Activated CD4-positive, alpha-beta memory T cell treated with anti-CD3 and anti-CD28 coated beads, Interleukin-2, amount 10 ng/mL, durations not matched to agents 7 days and 5 days (primary cell): ENCODE measurements at regions not wholly inside any gene's neighbourhood (a gene's known extent, or its start where the extent isn't known, plus 50 kb on each side); places are given as distances from the start of the nearest gene placed in this dataset.

Experiments used
- CTCF ChIA-PET: fragments of 350-600 bp; sonication (Branson Sonifier 250); formaldehyde crosslinking; loops from one replicate; lab custom pipeline; 2021; ENCODE audit warnings: antibody characterized with exemption, inconsistent platforms; lab: Charles Lee
- POLR2A ChIA-PET: fragments of 350-600 bp; sonication (Branson Sonifier 250); formaldehyde crosslinking; loops from one replicate; lab custom pipeline; 2021; ENCODE audit warnings: antibody characterized with exemption; lab: Charles Lee
- DNase-seq: peaks from one replicate; pipeline ENCODE4 v3.0.0-alpha.2; 2020
- H3K27ac Mint-ChIP-seq: one replicate; pipeline ENCODE4 v1.8.0; 2021; ENCODE audit warnings: mild to moderate bottlenecking, mixed read lengths
- H3K27me3 Mint-ChIP-seq: one replicate; pipeline ENCODE4 v1.8.0; 2021; ENCODE audit warnings: mixed read lengths
- H3K36me3 Mint-ChIP-seq: one replicate; pipeline ENCODE4 v1.8.0; 2021; ENCODE audit warnings: low read depth, mixed read lengths
- H3K4me1 Mint-ChIP-seq: one replicate; pipeline ENCODE4 v1.8.0; 2021; ENCODE audit warnings: mixed read lengths
- H3K4me3 Mint-ChIP-seq: one replicate; pipeline ENCODE4 v1.8.0; 2021; ENCODE audit warnings: mild to moderate bottlenecking, mixed read lengths
- H3K9me3 Mint-ChIP-seq: one replicate; pipeline ENCODE4 v1.8.0; 2021; ENCODE audit warnings: mixed read lengths

DNA sequence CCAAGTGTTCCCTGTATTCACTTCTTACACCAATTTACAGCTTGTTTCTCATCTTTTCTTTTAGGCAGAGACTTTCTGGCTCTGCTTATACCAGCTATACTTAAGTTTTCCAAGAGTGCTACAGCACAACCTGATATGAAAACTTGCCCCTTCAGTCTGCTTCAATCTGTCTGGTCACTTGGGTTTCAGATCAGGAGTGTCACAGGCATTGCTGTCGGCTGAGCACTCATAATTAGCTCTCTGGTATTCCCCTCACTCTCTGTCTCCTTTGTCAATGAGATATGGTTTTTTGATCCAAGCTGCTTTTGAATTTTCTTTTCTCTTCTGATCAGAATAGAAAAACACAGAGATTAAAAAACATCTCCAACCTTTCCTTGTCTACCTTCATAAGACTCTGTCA lies 194.9 kb upstream of the UMPS start:
- Mint-ChIP-seq H3K4me1 (no peaks in the 10 kb centered on the region), H3K9me3 (no peaks in the 10 kb centered on the region), H3K36me3 (no peaks in the 10 kb centered on the region), H3K4me3 (no peak overlapping the region), H3K27me3 (peaks cover 31% of the 10 kb centered on the region), H3K27ac (no peak overlapping the region)
- DNase-seq, result no peak
- ChIA-PET POLR2A (no interaction called here), CTCF (no interaction called here)

DNA sequence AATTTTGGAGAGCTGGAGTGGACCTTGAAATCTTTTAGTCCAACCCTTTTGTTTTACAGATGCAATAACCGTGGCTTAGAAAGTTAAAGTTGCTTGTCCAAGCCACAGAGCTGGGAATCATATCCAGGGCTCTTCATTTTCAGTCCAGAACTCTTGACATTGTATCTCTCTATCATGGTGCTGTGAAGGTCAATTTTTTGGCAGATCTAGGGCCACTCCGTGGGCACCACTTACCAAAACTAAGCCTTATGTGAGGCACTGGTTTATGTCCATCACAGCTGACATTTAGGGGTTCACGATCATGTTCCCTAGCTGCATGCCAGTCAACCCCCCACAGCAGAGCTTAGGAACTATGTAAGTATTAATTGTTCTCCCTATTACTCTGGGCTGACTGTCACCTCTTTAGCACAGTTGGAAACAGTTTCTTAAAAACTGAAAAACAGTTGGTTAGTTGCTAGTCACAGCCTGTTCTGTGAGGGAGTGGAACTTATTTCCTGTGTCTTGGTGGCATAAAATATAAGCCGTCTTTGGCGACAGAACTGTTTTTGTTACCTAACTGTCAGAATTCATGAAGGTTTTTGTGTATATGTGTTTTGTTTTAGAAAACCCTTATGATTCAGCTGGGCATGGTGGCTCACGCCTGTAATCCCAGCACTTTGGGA lies 189.6 kb upstream of the UMPS start:
- no peak for DNase-seq
- no peaks in the 10 kb centered on the region for H3K9me3 Mint-ChIP-seq
- no peaks in the 10 kb centered on the region for H3K4me1 Mint-ChIP-seq
- H3K36me3 Mint-ChIP-seq, result no peaks in the 10 kb centered on the region
- ChIA-PET CTCF (interaction anchor here (0.7 to 1.4 kb wide), 3 partner anchors 10 to 17 kb away, joined by 3 to 4 read pairs (median 3); no protein-coding TSS in a partner anchor), POLR2A (no interaction called here)
- H3K27ac Mint-ChIP-seq, result no peak overlapping the region
- no peak overlapping the region for H3K4me3 Mint-ChIP-seq
- peaks cover 13% of the 10 kb centered on the region for H3K27me3 Mint-ChIP-seq

DNA sequence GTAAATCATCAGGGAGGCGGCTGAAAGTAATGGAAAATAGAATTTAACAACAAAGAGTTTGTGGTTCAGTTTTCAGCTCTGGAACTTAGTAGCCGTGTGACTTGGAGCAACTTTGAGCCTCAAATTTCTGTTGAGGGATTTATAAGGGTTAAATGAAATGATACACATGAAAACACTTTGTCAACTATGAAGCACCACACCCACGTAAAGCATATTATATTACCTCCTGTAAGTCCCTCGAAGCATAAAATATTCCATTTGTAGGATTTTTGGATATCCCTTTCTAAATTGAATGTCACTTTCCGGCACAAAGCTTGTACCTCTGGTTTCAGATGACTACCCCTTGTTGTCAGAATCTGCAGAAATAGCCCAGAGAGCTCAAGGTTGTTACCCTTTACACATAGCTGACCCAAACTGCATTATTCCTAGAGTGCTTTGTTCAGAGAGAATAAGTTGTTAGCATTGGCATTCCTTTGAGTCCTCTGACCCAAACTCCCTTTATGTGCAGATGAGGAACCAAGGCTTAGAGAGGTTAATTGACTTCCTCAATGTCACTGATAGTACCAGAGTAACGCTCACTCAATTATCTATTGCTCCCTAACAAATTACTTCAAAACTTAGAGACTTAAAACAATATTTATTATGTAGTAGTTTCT lies 187.9 kb upstream of the UMPS start:
- H3K27ac Mint-ChIP-seq, result no peak overlapping the region
- peaks cover 19% of the 10 kb centered on the region for H3K27me3 Mint-ChIP-seq
- no peak overlapping the region for H3K4me3 Mint-ChIP-seq
- DNase-seq, result no peak
- H3K36me3 Mint-ChIP-seq, result no peaks in the 10 kb centered on the region
- no peaks in the 10 kb centered on the region for H3K9me3 Mint-ChIP-seq
- ChIA-PET POLR2A (no interaction called here), CTCF (no interaction called here)
- H3K4me1 Mint-ChIP-seq, result no peaks in the 10 kb centered on the region

DNA sequence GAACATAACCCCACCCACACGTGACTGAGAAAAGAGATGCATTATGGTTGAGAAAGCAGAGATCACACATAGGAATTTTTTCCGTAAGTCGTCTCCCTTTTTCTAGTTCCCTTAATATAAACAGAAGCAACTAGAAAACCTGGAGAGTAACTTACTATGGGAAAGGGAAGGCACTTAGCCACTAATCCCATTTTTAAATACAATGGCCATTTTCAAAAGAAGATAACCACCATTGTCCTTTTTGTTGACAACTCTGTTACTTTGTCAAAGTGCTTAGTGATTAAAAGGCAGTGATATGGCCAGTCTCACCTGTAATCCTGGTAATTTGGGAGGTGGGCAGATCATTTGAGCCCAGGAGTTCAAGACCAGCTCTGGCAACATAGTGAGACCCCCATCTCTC lies 184.4 kb upstream of the UMPS start:
- ChIA-PET POLR2A (no interaction called here), CTCF (no interaction called here)
- no peaks in the 10 kb centered on the region for H3K36me3 Mint-ChIP-seq
- DNase-seq, result no peak
- H3K27ac Mint-ChIP-seq, result no peak overlapping the region
- no peak overlapping the region for H3K4me3 Mint-ChIP-seq
- peaks cover 37% of the 10 kb centered on the region for H3K27me3 Mint-ChIP-seq
- H3K9me3 Mint-ChIP-seq, result no peaks in the 10 kb centered on the region
- H3K4me1 Mint-ChIP-seq, result no peaks in the 10 kb centered on the region

DNA sequence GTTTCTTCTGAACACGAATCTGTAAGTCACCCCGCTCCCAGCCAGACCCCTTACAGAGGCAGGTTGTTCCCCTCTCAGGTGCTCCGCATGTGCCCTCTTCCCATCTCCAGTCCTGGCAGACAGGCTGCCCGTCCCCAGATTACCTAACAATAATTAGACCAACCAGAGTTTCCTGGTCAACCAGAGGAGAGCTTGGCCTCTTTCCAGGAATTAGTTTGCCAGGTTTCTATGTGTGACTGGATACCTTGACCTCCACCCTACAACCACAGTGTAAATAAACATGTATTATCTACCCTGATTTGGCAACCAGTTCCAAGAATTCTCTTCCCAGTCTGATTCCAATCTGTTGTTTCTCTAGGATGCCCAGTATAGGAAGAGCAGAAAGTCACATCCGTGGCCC lies 178.0 kb upstream of the UMPS start:
- Mint-ChIP-seq H3K4me3 (no peak overlapping the region), H3K27me3 (peaks cover 60% of the 10 kb centered on the region), H3K4me1 (peaks cover 13% of the 10 kb centered on the region), H3K9me3 (no peaks in the 10 kb centered on the region), H3K27ac (no peak overlapping the region), H3K36me3 (no peaks in the 10 kb centered on the region)
- ChIA-PET CTCF (no interaction called here), POLR2A (no interaction called here)
- no peak for DNase-seq

DNA sequence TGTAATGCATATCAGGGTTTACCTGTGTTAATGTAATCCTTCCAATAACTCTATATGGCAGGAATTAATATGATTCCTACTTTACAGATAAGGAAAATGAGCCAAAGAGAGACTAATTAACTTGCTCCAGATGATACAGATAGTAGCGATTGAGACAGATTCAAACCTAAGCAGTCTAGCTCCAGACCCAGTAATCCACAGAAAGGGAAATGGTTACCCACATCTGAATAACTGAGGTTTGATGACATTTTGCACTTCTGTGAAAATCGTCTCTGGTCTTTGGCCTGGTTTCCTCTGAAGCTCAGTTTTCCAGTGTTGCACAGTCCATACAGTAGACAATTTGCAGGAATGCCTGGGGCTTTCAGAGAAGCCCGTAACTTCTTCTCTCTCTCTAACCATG lies 177.1 kb upstream of the UMPS start:
- H3K27me3 Mint-ChIP-seq, result peaks cover 64% of the 10 kb centered on the region
- CTCF ChIA-PET, result interaction anchor here (0.8 to 1.7 kb wide), 2 partner anchors 10 to 135 kb away, joined by 5 to 8 read pairs; no protein-coding TSS in a partner anchor

DNA sequence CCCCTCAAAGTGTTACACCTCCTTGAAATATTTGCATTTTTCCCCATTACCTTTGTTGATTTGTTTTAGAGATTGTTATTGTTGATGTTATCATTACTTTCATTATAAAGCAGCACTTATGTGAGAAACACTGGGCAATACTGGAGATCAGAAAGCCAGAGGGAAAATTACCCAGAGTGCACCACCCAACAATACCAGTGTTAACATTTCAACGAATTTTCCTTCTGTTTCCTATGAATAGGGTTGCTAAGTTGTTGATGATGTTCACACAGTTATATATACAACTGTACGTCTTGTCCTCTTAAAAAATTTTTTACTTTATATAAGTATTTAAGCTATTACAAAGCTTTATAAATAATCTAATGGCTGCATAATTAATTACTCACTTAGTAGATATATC lies 173.6 kb upstream of the UMPS start:
- Mint-ChIP-seq H3K4me3 (no peak overlapping the region), H3K27ac (no peak overlapping the region), H3K27me3 (peaks cover 61% of the 10 kb centered on the region), H3K4me1 (peaks cover 13% of the 10 kb centered on the region), H3K9me3 (no peaks in the 10 kb centered on the region), H3K36me3 (no peaks in the 10 kb centered on the region)
- POLR2A ChIA-PET, result no interaction called here
- CTCF ChIA-PET, result interaction anchor here (0.6 to 1.0 kb wide), 2 partner anchors 16 to 356 kb away, joined by 3 read pairs; no protein-coding TSS in a partner anchor
- no peak for DNase-seq

More for the DNA sequence above, 177.1 kb upstream of the UMPS start:
- H3K9me3 Mint-ChIP-seq, result no peaks in the 10 kb centered on the region
- H3K4me3 Mint-ChIP-seq, result no peak overlapping the region
- H3K27ac Mint-ChIP-seq, result no peak overlapping the region
- no peak for DNase-seq
- POLR2A ChIA-PET, result interaction anchor here (0.7 kb wide), 1 partner anchor 87 kb away, joined by 3 read pairs; no protein-coding TSS in a partner anchor
- no peaks in the 10 kb centered on the region for H3K36me3 Mint-ChIP-seq
- peaks cover 13% of the 10 kb centered on the region for H3K4me1 Mint-ChIP-seq

DNA sequence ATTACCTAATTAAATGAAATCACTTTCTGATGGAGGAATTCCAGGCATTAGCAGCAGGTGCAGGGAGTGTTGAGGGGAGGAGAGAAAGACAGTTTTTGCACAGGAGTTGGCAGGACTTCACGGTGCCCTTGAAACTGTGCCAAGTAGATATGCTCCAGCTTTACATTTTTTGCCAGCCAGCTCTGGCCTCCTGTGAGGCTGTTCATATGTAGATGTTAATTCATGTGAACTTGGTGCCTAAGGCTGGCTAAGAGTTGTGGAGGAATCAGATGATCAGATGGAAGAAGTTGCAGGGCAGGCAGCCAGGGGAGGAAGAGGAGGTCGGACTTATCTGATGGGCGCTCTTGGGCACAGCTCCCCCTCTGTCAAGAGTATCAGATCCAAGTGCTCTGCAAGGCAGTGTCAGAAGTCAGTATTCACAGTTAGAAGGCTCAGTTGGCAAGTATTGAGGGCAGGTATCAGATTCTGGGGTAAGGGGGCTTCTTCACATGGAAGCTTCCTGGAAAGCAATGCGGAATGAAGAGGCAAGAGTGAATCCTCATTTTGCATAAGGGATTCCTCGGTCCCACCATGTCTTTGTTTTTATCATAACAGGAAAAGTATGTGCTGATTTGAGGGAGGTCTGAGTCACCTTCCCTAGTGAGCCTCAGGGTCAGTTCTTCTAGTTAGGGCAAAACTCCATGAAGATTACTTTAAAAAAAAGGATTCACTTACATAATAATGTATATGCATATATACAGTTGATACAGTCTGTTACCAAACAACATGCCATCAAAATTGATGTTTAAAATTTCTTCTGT lies 172.6 kb upstream of the UMPS start:
- peaks cover 13% of the 10 kb centered on the region for H3K4me1 Mint-ChIP-seq
- no peaks in the 10 kb centered on the region for H3K9me3 Mint-ChIP-seq
- ChIA-PET CTCF (interaction anchor here (0.9 to 1.6 kb wide), 3 partner anchors 10 to 206 kb away, joined by 3 read pairs; no protein-coding TSS in a partner anchor), POLR2A (no interaction called here)
- no peak overlapping the region for H3K4me3 Mint-ChIP-seq
- peaks cover 55% of the 10 kb centered on the region for H3K27me3 Mint-ChIP-seq
- DNase-seq, result no peak
- H3K36me3 Mint-ChIP-seq, result no peaks in the 10 kb centered on the region
- H3K27ac Mint-ChIP-seq, result no peak overlapping the region

DNA sequence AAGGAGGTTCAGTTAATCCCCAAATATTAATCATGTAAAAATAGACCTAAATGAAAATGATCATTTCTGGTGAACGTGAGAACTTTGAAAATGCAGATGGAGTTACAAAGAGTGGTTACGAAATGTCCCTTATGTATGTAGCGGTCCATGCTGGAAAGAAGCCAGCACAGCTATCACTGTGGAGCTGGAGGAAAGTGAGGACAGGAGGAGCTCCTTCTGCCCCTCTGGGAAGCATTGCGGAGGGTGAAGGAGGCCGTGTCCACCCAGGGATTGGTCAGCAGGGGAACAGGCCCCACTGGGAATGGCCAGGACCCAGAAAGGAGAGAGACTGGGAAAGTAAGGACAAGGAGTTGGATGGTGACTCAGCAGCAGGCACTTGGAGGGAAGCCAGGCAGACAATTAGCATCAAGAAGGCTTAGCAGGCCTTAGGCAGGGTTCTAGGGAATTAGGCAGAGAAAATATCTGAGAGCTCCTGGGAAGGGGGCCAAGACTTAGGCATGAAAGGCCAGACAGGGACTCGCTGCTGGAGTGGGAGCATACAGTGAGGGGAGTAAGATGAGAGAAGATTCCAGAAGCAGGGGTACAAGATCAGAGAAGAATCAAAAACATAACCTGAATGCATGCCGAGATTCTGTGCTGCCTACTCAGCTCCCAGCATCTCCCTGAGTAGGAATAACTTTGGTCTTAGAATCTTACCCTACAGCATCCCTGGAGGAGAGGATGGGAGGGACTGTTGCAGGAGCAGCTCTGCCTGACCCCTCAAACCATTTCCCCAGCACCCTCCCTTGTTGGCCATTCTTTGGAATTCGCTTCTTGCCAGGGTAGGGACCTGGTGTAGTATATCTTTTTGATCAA lies 171.0 kb upstream of the UMPS start:
- Mint-ChIP-seq H3K9me3 (no peaks in the 10 kb centered on the region), H3K36me3 (no peaks in the 10 kb centered on the region), H3K4me3 (no peak overlapping the region), H3K27ac (no peak overlapping the region), H3K4me1 (peaks cover 2% of the 10 kb centered on the region), H3K27me3 (peaks cover 53% of the 10 kb centered on the region)
- no peak for DNase-seq
- CTCF ChIA-PET, result interaction anchor here (0.8 to 1.6 kb wide), 9 partner anchors 9 to 147 kb away, joined by 3 to 11 read pairs (median 4); no protein-coding TSS in a partner anchor
- POLR2A ChIA-PET, result no interaction called here

DNA sequence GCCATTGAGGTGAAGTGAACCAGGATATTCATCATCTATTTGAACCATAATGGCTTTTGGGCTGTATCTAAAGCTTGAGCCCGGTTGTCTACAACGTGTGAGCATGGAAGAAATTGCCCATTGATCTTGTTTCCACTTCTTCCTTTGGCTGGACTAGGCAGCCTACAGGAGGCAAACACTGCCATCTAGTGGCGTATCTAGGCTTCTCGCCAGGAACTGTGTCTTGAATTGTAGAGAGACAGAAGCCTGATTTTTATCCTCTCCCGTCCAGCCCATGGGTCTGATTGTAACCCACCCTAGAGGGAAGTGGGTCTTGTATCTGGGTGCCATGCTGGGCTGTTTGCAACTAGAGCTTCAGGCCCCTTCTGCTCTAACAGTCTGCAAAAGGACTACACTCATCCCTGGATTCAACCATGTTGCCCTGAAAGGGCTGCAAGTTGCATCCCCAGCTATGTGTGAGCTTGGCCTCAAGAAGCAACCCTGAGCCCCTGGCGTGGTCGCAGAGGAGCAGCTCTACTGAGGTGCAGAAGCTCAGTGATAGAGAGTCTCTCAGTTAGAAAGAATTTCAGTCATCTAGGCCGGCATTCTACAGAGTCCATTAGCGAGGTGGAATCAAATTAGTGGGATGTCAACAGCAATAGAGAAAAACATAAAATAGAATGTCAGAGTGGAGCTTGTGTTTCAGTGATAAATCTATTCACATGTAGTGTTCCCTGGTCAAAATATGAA lies 170.2 kb upstream of the UMPS start:
- ChIA-PET CTCF (interaction anchor here (0.6 to 7.4 kb wide), 18 partner anchors 9 to 335 kb away, joined by 3 to 96 read pairs (median 4); no protein-coding TSS in a partner anchor), POLR2A (no interaction called here)
- Mint-ChIP-seq H3K4me3 (no peak overlapping the region), H3K36me3 (no peaks in the 10 kb centered on the region), H3K27me3 (peaks cover 50% of the 10 kb centered on the region), H3K9me3 (no peaks in the 10 kb centered on the region), H3K4me1 (no peaks in the 10 kb centered on the region), H3K27ac (no peak overlapping the region)
- peak; percentile 60 for DNase-seq

DNA sequence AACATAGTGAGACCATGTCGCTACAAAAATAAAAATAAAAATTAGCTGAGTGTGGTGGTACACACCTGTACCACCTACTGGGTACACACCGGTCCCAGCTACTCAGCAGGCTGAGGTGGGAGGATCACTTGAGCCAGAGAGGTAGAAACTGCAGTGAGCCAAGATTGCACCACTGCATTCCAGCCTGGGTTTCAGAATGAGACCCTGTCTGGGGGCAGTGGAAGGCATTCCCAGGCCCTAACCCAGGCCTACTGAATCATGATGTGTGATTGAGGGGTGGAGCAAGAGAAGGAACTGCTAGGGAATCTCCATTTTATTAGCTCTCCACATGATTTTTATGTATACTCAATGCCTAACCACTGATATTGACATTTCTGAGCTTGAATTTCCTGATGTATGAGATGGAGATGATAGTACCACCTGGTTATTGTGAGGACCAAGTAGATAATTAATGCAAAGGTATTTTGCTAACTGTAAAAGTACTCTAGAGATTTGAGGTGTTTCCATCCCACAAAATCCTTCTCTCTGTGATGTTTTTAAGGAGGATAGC lies 169.5 kb upstream of the UMPS start:
- DNase-seq, result no peak
- H3K9me3 Mint-ChIP-seq, result no peaks in the 10 kb centered on the region
- POLR2A ChIA-PET, result no interaction called here
- H3K27ac Mint-ChIP-seq, result no peak overlapping the region
- H3K4me1 Mint-ChIP-seq, result no peaks in the 10 kb centered on the region
- CTCF ChIA-PET, result interaction anchor here (0.6 to 7.4 kb wide), 11 partner anchors 9 to 334 kb away, joined by 3 to 96 read pairs (median 4); no protein-coding TSS in a partner anchor
- no peaks in the 10 kb centered on the region for H3K36me3 Mint-ChIP-seq
- peaks cover 47% of the 10 kb centered on the region for H3K27me3 Mint-ChIP-seq
- H3K4me3 Mint-ChIP-seq, result no peak overlapping the region
